H9 (cell line): ENCODE measurements at regions not wholly inside any gene's neighbourhood (a gene's known extent, or its start where the extent isn't known, plus 50 kb on each side); places are given as distances from the start of the nearest gene placed in this dataset.

Source experiments
- DNase-seq: peaks from one replicate; pipeline ENCODE4 v3.0.0-alpha.2; 2017
- H2AFZ ChIP-seq: one replicate; pipeline ENCODE4 v1.6.1; 2013; ENCODE audit warnings: mild to moderate bottlenecking, low read length, control low read depth, moderate library complexity
- H2AK5ac ChIP-seq: 2 replicates; pipeline ENCODE4 v1.6.1; 2013; ENCODE audit warnings: low read length, control low read depth, mixed read lengths; ENCODE audit not compliant: insufficient read length
- H2BK120ac ChIP-seq: one replicate; pipeline ENCODE4 v1.6.1; 2013; ENCODE audit warnings: low read depth, mild to moderate bottlenecking, low read length, control low read depth, inconsistent platforms; ENCODE audit not compliant: poor library complexity, severe bottlenecking
- H2BK12ac ChIP-seq: 2 replicates; pipeline ENCODE4 v1.6.1; 2013; ENCODE audit warnings: low read length, control low read depth, mixed read lengths, low read depth; ENCODE audit not compliant: insufficient read length
- H2BK15ac ChIP-seq: 2 replicates; pipeline ENCODE4 v1.6.1; 2013; ENCODE audit warnings: low read depth, low read length, control low read depth
- H2BK20ac ChIP-seq: one replicate; pipeline ENCODE4 v1.6.1; 2013; ENCODE audit warnings: low read depth, mild to moderate bottlenecking, low read length, control low read depth, inconsistent platforms; ENCODE audit not compliant: poor library complexity, severe bottlenecking
- H2BK5ac ChIP-seq: 2 replicates; pipeline ENCODE4 v1.6.1; 2013; ENCODE audit warnings: low read length, control low read depth, mixed read lengths; ENCODE audit not compliant: insufficient read length
- H3K14ac ChIP-seq: 2 replicates; pipeline ENCODE4 v1.6.1; 2013; ENCODE audit warnings: low read length, control low read depth; ENCODE audit not compliant: insufficient read depth
- H3K18ac ChIP-seq: 2 replicates; pipeline ENCODE4 v1.6.1; 2013; ENCODE audit warnings: low read depth, mild to moderate bottlenecking, mixed read lengths, low read length, control low read depth; ENCODE audit not compliant: insufficient read length
- H3K23ac ChIP-seq: 2 replicates; pipeline ENCODE4 v1.6.1; 2013; ENCODE audit warnings: low read length, control low read depth, mixed read lengths, low read depth; ENCODE audit not compliant: insufficient read length
- H3K23me2 ChIP-seq: 2 replicates; pipeline ENCODE4 v1.6.1; 2013; ENCODE audit warnings: low read depth, mild to moderate bottlenecking, mixed read lengths, low read length, control low read depth; ENCODE audit not compliant: insufficient read length, poor library complexity, severe bottlenecking
- H3K27ac ChIP-seq: 2 replicates; pipeline ENCODE4 v1.5.1; 2013; ENCODE audit warnings: low read length, control low read depth, mixed read lengths, low read depth; ENCODE audit not compliant: insufficient read length
- H3K27me3 ChIP-seq: 2 replicates; pipeline ENCODE4 v1.6.1; 2013; ENCODE audit warnings: low read length, control low read depth, inconsistent platforms; ENCODE audit not compliant: insufficient read depth
- H3K4ac ChIP-seq: 2 replicates; pipeline ENCODE4 v1.6.1; 2013; ENCODE audit warnings: low read depth, mild to moderate bottlenecking, control low read depth, inconsistent platforms, low read length, moderate library complexity
- H3K4me1 ChIP-seq: 2 replicates; pipeline ENCODE4 v1.6.1; 2013; ENCODE audit warnings: low read length, control low read depth, inconsistent platforms; ENCODE audit not compliant: insufficient read depth
- H3K4me2 ChIP-seq: 2 replicates; pipeline ENCODE4 v1.6.1; 2013; ENCODE audit warnings: low read length, control low read depth, mixed read lengths; ENCODE audit not compliant: insufficient read length, insufficient read depth
- H3K56ac ChIP-seq: 2 replicates; pipeline ENCODE4 v1.6.1; 2013; ENCODE audit warnings: low read depth, mild to moderate bottlenecking, mixed read lengths, low read length, control low read depth; ENCODE audit not compliant: insufficient read length
- H3K79me1 ChIP-seq: 2 replicates; pipeline ENCODE4 v1.6.1; 2013; ENCODE audit warnings: low read depth, mild to moderate bottlenecking, moderate library complexity, low read length, control low read depth, inconsistent platforms; ENCODE audit not compliant: insufficient read depth, poor library complexity, severe bottlenecking
- H3K79me2 ChIP-seq: 2 replicates; pipeline ENCODE4 v1.6.1; 2013; ENCODE audit warnings: low read length, control low read depth, inconsistent platforms; ENCODE audit not compliant: insufficient read depth
- H3K9ac ChIP-seq: 2 replicates; pipeline ENCODE4 v1.6.1; 2013; ENCODE audit warnings: low read length, control low read depth, mixed read lengths; ENCODE audit not compliant: insufficient read length; ENCODE audit errors: extremely low read depth
- H3K9me3 ChIP-seq: one replicate; pipeline ENCODE4 v1.6.1; 2013; ENCODE audit warnings: low read depth, low read length, inconsistent platforms; ENCODE audit not compliant: control insufficient read depth
- H3T11ph ChIP-seq: one replicate; pipeline ENCODE4 v1.6.1; 2013; ENCODE audit warnings: mild to moderate bottlenecking, low read length, control low read depth, inconsistent platforms
- H4K20me1 ChIP-seq: one replicate; pipeline ENCODE4 v1.6.1; 2013; ENCODE audit not compliant: control insufficient read depth, insufficient read length, insufficient read depth
- H4K5ac ChIP-seq: 2 replicates; pipeline ENCODE4 v1.6.1; 2013; ENCODE audit warnings: low read depth, mild to moderate bottlenecking, mixed read lengths, low read length, control low read depth; ENCODE audit not compliant: insufficient read length
- H4K8ac ChIP-seq: replicated peaks from 2 replicates; pipeline ENCODE4 v1.6.1; 2013; ENCODE audit warnings: low read length, control low read depth, mixed read lengths, low read depth; ENCODE audit not compliant: insufficient read length
- H4K91ac ChIP-seq: 2 replicates; pipeline ENCODE4 v1.6.1; 2013; ENCODE audit warnings: low read depth, mild to moderate bottlenecking, moderate library complexity, mixed read lengths, low read length, control low read depth; ENCODE audit not compliant: insufficient read length
- H3K27ac Mint-ChIP-seq, 3 experiments: 2 replicates in 2 of 3; 3 replicates in 1 of 3; pipeline ENCODE4 v1.8.0; 2020 to 2021; ENCODE audit warnings: mixed read lengths in 3 of 3, mild to moderate bottlenecking in 1 of 3, moderate library complexity in 1 of 3
- H3K27me3 Mint-ChIP-seq: 2 replicates; pipeline ENCODE4 v1.8.0; 2021; ENCODE audit warnings: low read depth, mild to moderate bottlenecking, moderate library complexity, mixed read lengths
- H3K36me3 Mint-ChIP-seq, 3 experiments: 2 replicates in 2 of 3; 3 replicates in 1 of 3; pipeline ENCODE4 v1.8.0; 2020 to 2021; ENCODE audit warnings: low read depth in 3 of 3, mixed read lengths in 3 of 3; ENCODE audit not compliant: insufficient read depth in 1 of 3
- H3K4me1 Mint-ChIP-seq, 2 experiments: 2 replicates each; pipeline ENCODE4 v1.8.0; 2020; ENCODE audit warnings: mixed read lengths in 2 of 2
- H3K4me3 Mint-ChIP-seq, 2 experiments: 2 replicates in 1 of 2; 3 replicates in 1 of 2; pipeline ENCODE4 v1.8.0; 2020 to 2021; ENCODE audit warnings: mild to moderate bottlenecking in 2 of 2, mixed read lengths in 2 of 2, moderate library complexity in 1 of 2
- H3K9me3 Mint-ChIP-seq, 2 experiments: 2 replicates in 1 of 2; 3 replicates in 1 of 2; pipeline ENCODE4 v1.8.0; 2020; ENCODE audit warnings: mild to moderate bottlenecking in 2 of 2, mixed read lengths in 2 of 2, moderate library complexity in 1 of 2
- WGBS: extraction: QIAGEN DNeasy Blood & Tissue Kit; methylation state at CpG from one replicate; pipeline ENCODE4 v1.1.7; 2013; ENCODE audit warnings: missing lambda C conversion rate, low lambda C conversion rate, mixed read lengths; ENCODE audit not compliant: insufficient read length; ENCODE audit errors: extremely low coverage; 5-methylcytosine and 5-hydroxymethylcytosine counted together
- TF ChIP-seq, protein P1 (sequence below): fragments of 200-600 bp; sonication (generic); conservative IDR thresholded peaks from 3 replicates; pipeline ENCODE4 v1.8.0; 2021; ENCODE audit warnings: antibody characterized with exemption, mild to moderate bottlenecking

- Mint-ChIP-seq H3K4me3 (no peak overlapping the region), H3K27me3 (peaks cover 10% of the 10 kb centered on the region), H3K4me1 (peaks cover 15 to 27% of the 10 kb centered on the region in 2 experiments), H3K27ac (no peak overlapping the region), H3K9me3 (peaks cover 12% of the 10 kb centered on the region in 2 experiments), H3K36me3 (peaks cover 0 to 18% (median 6%) of the 10 kb centered on the region in 3 experiments; a peak in 5 of 7 replicates)
- Histone ChIP-seq H3K14ac (no peak overlapping the region), H2BK5ac (no peak overlapping the region), H3K56ac (no peak overlapping the region), H3K9ac (no peak overlapping the region), H3K4ac (no peak overlapping the region), H2AK5ac (no peak overlapping the region), H3K27me3 (no peaks in the 10 kb centered on the region; the same call in 1 of the 2 replicates), H3K23ac (no peak overlapping the region), H3K79me1 (no peaks in the 10 kb centered on the region), H2BK20ac (no peak overlapping the region), H3K9me3 (no peaks in the 10 kb centered on the region), H2BK120ac (no peak overlapping the region), H3K79me2 (no peaks in the 10 kb centered on the region), H2AFZ (no peak overlapping the region), H3K4me2 (no peak overlapping the region), H4K8ac (no peak overlapping the region), H3K18ac (no peak overlapping the region), H3K4me1 (0 out of 2 replicates have a peak, but pooled peaks cover 6% of the 10 kb centered on the region), H2BK15ac (no peak overlapping the region), H4K5ac (no peak overlapping the region), H4K91ac (no peak overlapping the region), H3K27ac (no peak overlapping the region), H2BK12ac (no peak overlapping the region), H4K20me1 (no peaks in the 10 kb centered on the region), H3T11ph (no peak overlapping the region), H3K23me2 (no peaks in the 10 kb centered on the region)
- WGBS, result no CpG with 5 or more reads among the region's 3 CpGs
- TF ChIP-seq, protein P1, sequence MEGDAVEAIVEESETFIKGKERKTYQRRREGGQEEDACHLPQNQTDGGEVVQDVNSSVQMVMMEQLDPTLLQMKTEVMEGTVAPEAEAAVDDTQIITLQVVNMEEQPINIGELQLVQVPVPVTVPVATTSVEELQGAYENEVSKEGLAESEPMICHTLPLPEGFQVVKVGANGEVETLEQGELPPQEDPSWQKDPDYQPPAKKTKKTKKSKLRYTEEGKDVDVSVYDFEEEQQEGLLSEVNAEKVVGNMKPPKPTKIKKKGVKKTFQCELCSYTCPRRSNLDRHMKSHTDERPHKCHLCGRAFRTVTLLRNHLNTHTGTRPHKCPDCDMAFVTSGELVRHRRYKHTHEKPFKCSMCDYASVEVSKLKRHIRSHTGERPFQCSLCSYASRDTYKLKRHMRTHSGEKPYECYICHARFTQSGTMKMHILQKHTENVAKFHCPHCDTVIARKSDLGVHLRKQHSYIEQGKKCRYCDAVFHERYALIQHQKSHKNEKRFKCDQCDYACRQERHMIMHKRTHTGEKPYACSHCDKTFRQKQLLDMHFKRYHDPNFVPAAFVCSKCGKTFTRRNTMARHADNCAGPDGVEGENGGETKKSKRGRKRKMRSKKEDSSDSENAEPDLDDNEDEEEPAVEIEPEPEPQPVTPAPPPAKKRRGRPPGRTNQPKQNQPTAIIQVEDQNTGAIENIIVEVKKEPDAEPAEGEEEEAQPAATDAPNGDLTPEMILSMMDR, result no peak
- DNase-seq, result no peak
These were observed 193.6 kb upstream of the ADGRL2 start for GRCh38 chr1:81607086-81607485.
